Muscle of leg (tissue), 3 donors: ENCODE measurements at regions not wholly inside any gene's neighbourhood (a gene's known extent, or its start where the extent isn't known, plus 50 kb on each side); places are given as distances from the start of the nearest gene placed in this dataset.

Experiments
- DNase-seq: peaks from one replicate; pipeline ENCODE4 v3.0.0; 2013
- H3K27ac ChIP-seq: one replicate; pipeline ENCODE4 v1.5.1; 2013; ENCODE audit warnings: mild to moderate bottlenecking, low read length, control low read depth
- H3K27me3 ChIP-seq: one replicate; pipeline ENCODE4 v1.6.1; 2013; ENCODE audit warnings: low read length; ENCODE audit not compliant: control insufficient read depth, insufficient read depth
- H3K36me3 ChIP-seq: one replicate; pipeline ENCODE4 v1.6.1; 2013; ENCODE audit warnings: low read length; ENCODE audit not compliant: control insufficient read depth, insufficient read depth
- H3K4me1 ChIP-seq: one replicate; pipeline ENCODE4 v1.6.1; 2013; ENCODE audit warnings: low read length; ENCODE audit not compliant: control insufficient read depth, insufficient read depth
- H3K4me3 ChIP-seq: one replicate; pipeline ENCODE4 v1.5.1; 2013; ENCODE audit warnings: low read length, control low read depth
- H3K9me3 ChIP-seq: replicated peaks from 2 replicates; pipeline ENCODE4 v1.6.1; 2013; ENCODE audit warnings: low read depth, low read length; ENCODE audit not compliant: control insufficient read depth
- WGBS: methylation state at CpG from one replicate; pipeline ENCODE4 v1.1.5; 2013; ENCODE audit warnings: missing lambda C conversion rate; ENCODE audit not compliant: insufficient coverage; 5-methylcytosine and 5-hydroxymethylcytosine counted together

GRCh38 chr3:87045473-87045872, 54.5 kb upstream of the VGLL3 start:
- no peaks in the 10 kb centered on the region for H3K4me1 ChIP-seq
- H3K4me3 ChIP-seq, result no peak overlapping the region
- H3K9me3 ChIP-seq, result no peaks in the 10 kb centered on the region
- no peak for DNase-seq
- no peak overlapping the region for H3K27ac ChIP-seq
- no peaks in the 10 kb centered on the region for H3K36me3 ChIP-seq
- H3K27me3 ChIP-seq, result no peaks in the 10 kb centered on the region
- WGBS, result no CpG with 5 or more reads among the region's 1 CpG

- no peaks in the 10 kb centered on the region for H3K27me3 ChIP-seq
- H3K27ac ChIP-seq, result no peak overlapping the region
- no peak for DNase-seq
- H3K9me3 ChIP-seq, result no peaks in the 10 kb centered on the region
- H3K36me3 ChIP-seq, result no peaks in the 10 kb centered on the region
- no peak overlapping the region for H3K4me3 ChIP-seq
- no CpG with 5 or more reads among the region's 2 CpGs for WGBS
- H3K4me1 ChIP-seq, result no peaks in the 10 kb centered on the region
Measured at GRCh38 chr3:87044846-87045245, 53.9 kb upstream of the VGLL3 start.

GRCh38 chr3:87044409-87044808, 53.5 kb upstream of the VGLL3 start:
- H3K9me3 ChIP-seq, result no peaks in the 10 kb centered on the region
- no peak overlapping the region for H3K4me3 ChIP-seq
- no peaks in the 10 kb centered on the region for H3K36me3 ChIP-seq
- H3K4me1 ChIP-seq, result no peaks in the 10 kb centered on the region
- H3K27ac ChIP-seq, result no peak overlapping the region
- WGBS, result no CpG with 5 or more reads among the region's 1 CpG
- no peaks in the 10 kb centered on the region for H3K27me3 ChIP-seq
- no peak for DNase-seq

- no peaks in the 10 kb centered on the region for H3K9me3 ChIP-seq
- H3K4me1 ChIP-seq, result no peaks in the 10 kb centered on the region
- H3K27me3 ChIP-seq, result no peaks in the 10 kb centered on the region
- no peak overlapping the region for H3K27ac ChIP-seq
- DNase-seq, result no peak
- H3K4me3 ChIP-seq, result no peak overlapping the region
- H3K36me3 ChIP-seq, result no peaks in the 10 kb centered on the region
- no CpG with 5 or more reads among the region's 3 CpGs for WGBS
Measured at GRCh38 chr3:87041191-87041590, 50.2 kb upstream of the VGLL3 start.
